Activated CD4-positive, alpha-beta memory T cell treated with anti-CD3 and anti-CD28 coated beads for 36 hours (primary cell): ENCODE measurements at regions not wholly inside any gene's neighbourhood (a gene's known extent, or its start where the extent isn't known, plus 50 kb on each side); places are given as distances from the start of the nearest gene placed in this dataset.

Experiments
- CTCF ChIA-PET: fragments of 350-600 bp; sonication (Branson Sonifier 250); formaldehyde crosslinking; loops from one replicate; lab custom pipeline; 2021; ENCODE audit warnings: antibody characterized with exemption, inconsistent platforms; lab: Charles Lee
- POLR2A ChIA-PET: fragments of 350-600 bp; sonication (Branson Sonifier 250); formaldehyde crosslinking; loops from one replicate; lab custom pipeline; 2021; ENCODE audit warnings: antibody characterized with exemption; lab: Charles Lee
- DNase-seq: peaks from one replicate; pipeline ENCODE4 v3.0.0-alpha.2; 2020
- H3K27ac Mint-ChIP-seq: one replicate; pipeline ENCODE4 v1.8.0; 2021; ENCODE audit warnings: mixed read lengths
- H3K27me3 Mint-ChIP-seq: one replicate; pipeline ENCODE4 v1.8.0; 2021; ENCODE audit warnings: mixed read lengths
- H3K36me3 Mint-ChIP-seq: one replicate; pipeline ENCODE4 v1.8.0; 2021; ENCODE audit warnings: mixed read lengths
- H3K4me1 Mint-ChIP-seq: one replicate; pipeline ENCODE4 v1.8.0; 2021; ENCODE audit warnings: low read depth, mixed read lengths
- H3K4me3 Mint-ChIP-seq: one replicate; pipeline ENCODE4 v1.8.0; 2021; ENCODE audit warnings: mild to moderate bottlenecking, mixed read lengths
- H3K9me3 Mint-ChIP-seq: one replicate; pipeline ENCODE4 v1.8.0; 2021; ENCODE audit warnings: mixed read lengths
- intact Hi-C: fragments of 100-400 bp; cut with micrococcal nuclease; formaldehyde crosslinking; loops from one replicate; pipeline ENCODE4 v1.15.1; 2023

DNA sequence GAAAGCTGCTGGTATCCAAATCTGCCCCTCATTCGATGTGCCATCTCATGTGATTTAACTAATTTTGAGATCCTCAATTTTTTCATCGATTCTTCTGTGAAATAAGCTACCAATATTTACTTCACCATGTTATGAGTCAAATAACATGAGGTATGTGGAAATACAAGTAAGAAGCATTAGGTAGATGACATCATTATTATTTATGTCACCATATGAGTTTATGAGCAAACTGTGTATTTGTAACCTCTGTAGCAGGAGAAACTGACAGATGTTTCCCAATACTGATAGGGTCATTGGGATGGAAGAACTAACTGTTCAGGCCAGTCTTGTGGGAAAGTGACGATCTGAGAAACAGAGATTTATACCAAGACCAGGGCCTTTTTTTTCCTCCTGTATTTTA is 229.4 kb upstream of the GOT2 start:
- H3K27ac Mint-ChIP-seq = no peak overlapping the region
- H3K27me3 Mint-ChIP-seq = no peaks in the 10 kb centered on the region
- peaks cover 4% of the 10 kb centered on the region for H3K9me3 Mint-ChIP-seq
- no peaks in the 10 kb centered on the region for H3K36me3 Mint-ChIP-seq
- POLR2A ChIA-PET = no interaction called here
- intact Hi-C loops = no loop called here
- DNase-seq = no peak
- CTCF ChIA-PET = no interaction called here
- no peaks in the 10 kb centered on the region for H3K4me1 Mint-ChIP-seq
- H3K4me3 Mint-ChIP-seq = no peak overlapping the region

DNA sequence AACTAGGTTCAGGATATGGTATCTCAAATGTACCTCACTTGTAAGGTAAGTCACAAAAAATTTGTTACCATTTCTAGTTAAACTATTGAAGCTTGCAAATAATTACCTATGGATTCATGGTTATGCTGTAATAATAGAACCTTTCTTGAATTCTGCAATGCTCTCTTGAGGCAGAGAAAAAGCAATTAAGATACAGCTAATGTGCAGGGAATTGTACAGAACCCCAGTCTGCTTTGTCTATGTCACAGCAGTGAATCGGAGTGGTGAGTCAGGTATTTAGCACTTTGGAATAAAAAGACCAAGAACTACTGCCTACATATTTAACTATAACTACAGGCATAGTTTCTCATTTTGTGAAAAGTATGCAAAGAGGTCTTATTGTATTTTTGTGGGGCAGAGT is 228.7 kb upstream of the GOT2 start:
- Mint-ChIP-seq H3K4me1 (no peaks in the 10 kb centered on the region), H3K27me3 (no peaks in the 10 kb centered on the region), H3K9me3 (peaks cover 4% of the 10 kb centered on the region), H3K27ac (no peak overlapping the region), H3K36me3 (no peaks in the 10 kb centered on the region), H3K4me3 (no peak overlapping the region)
- DNase-seq = no peak
- ChIA-PET CTCF (interaction anchor here (1.1 kb wide), 1 partner anchor 148 kb away, joined by 3 read pairs; no protein-coding TSS in a partner anchor), POLR2A (no interaction called here)
- intact Hi-C loops = no loop called here

- Mint-ChIP-seq H3K36me3 (no peaks in the 10 kb centered on the region), H3K9me3 (peaks cover 4% of the 10 kb centered on the region), H3K27me3 (no peaks in the 10 kb centered on the region), H3K4me3 (no peak overlapping the region), H3K27ac (no peak overlapping the region), H3K4me1 (no peaks in the 10 kb centered on the region)
- ChIA-PET CTCF (no interaction called here), POLR2A (no interaction called here)
- no peak for DNase-seq
- intact Hi-C loops = no loop called here
Observed at GRCh38 chr16:58960484-58960883, 226.4 kb upstream of the GOT2 start.

DNA sequence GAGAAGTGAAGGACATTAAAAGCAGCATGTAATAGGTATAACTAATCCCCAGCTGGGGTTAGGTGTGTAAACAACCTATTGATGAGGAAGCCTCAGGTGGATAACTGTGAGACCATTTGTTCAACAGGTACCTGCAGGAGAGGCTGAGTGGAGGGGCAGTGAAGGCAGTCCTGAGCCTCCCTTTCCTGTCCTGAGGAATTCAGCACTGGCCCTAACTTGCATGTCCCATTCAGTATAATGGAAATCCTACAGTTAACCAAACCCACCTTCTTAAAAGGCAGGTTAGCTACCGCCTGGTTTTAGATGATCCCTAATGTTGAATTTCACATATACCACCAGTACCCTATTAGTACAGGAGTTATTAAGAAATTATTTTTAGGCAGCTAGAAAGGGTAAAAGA is 225.9 kb upstream of the GOT2 start:
- Mint-ChIP-seq H3K36me3 (no peaks in the 10 kb centered on the region), H3K4me3 (no peak overlapping the region), H3K9me3 (peaks cover 4% of the 10 kb centered on the region), H3K27ac (no peak overlapping the region), H3K4me1 (no peaks in the 10 kb centered on the region), H3K27me3 (no peaks in the 10 kb centered on the region)
- DNase-seq = no peak
- POLR2A ChIA-PET = no interaction called here
- CTCF ChIA-PET = no interaction called here
- intact Hi-C loops = no loop called here

DNA sequence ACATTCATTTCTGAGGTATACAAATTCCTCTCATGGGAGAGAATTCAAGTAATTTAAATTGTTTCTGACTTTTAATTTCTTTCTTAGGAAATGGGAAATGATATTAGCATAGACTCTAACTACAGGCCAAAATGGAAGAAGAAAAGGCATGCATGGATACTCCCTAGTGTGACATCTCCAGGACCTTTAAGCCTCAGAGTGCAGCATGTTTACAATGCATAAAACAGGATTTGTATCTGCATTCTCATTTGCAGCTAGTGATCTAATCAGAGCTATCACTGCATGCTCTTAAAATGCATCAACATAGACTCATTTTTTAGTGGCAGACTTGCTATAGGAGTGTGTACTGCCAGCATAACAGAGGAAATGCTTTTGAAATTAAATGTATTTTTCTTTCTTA is 224.6 kb upstream of the GOT2 start:
- Mint-ChIP-seq H3K36me3 (no peaks in the 10 kb centered on the region), H3K4me3 (no peak overlapping the region), H3K27ac (no peak overlapping the region), H3K4me1 (no peaks in the 10 kb centered on the region), H3K27me3 (no peaks in the 10 kb centered on the region), H3K9me3 (no peaks in the 10 kb centered on the region)
- CTCF ChIA-PET = no interaction called here
- intact Hi-C loops = no loop called here
- POLR2A ChIA-PET = no interaction called here
- no peak for DNase-seq

DNA sequence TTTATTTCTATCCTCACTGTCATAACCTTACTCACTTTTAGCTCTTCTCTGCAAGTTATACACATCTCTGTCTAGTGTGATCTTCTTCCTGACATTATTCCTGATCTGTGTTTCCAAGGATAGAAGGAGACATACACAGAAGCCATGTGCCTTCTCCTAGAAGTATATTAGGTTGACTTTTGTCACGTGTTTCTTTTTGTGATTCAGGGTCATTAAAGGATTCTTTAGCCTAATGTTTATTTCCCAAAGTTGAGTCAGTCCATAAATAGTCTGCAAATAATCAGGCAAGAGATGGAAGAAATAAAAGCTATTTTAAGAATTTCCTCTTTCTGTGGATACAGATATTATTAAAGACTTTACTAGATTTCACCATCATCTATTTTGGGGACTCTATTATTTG is 214.1 kb upstream of the GOT2 start:
- POLR2A ChIA-PET = no interaction called here
- CTCF ChIA-PET = interaction anchor here (0.7 kb wide), 1 partner anchor 13 kb away, joined by 3 read pairs; no protein-coding TSS in a partner anchor

GRCh38 chr16:58940609-58941008 is 206.5 kb upstream of the GOT2 start:
- intact Hi-C loops = no loop called here
- CTCF ChIA-PET = no interaction called here
- no peak overlapping the region for H3K27ac Mint-ChIP-seq

More for the DNA sequence above, 214.1 kb upstream of the GOT2 start:
- intact Hi-C loops = no loop called here
- Mint-ChIP-seq H3K36me3 (no peaks in the 10 kb centered on the region), H3K4me1 (no peaks in the 10 kb centered on the region), H3K4me3 (no peak overlapping the region), H3K27me3 (peaks cover 3% of the 10 kb centered on the region), H3K9me3 (no peaks in the 10 kb centered on the region), H3K27ac (no peak overlapping the region)
- no peak for DNase-seq

DNA sequence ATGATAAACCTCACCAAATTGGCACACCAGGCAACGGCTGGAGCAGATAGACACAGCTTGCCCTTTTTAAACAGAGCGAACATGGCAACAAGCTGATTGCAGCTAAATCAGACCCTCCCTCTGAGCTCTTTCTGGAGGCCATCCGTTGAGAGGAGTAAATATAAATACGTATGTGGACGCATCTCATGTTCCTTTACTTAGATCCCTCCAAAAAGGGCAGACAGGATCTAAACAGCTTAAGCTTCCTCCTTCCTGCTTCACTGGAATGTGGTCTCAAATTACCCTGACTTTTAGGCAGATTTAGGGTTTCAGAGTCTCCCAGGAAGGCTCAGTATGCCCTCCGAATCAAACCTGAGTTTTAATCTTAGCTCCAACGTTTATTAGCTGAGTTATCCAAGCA is 204.7 kb upstream of the GOT2 start:
- Mint-ChIP-seq H3K36me3 (no peaks in the 10 kb centered on the region), H3K4me1 (no peaks in the 10 kb centered on the region), H3K27ac (no peak overlapping the region), H3K27me3 (no peaks in the 10 kb centered on the region), H3K4me3 (no peak overlapping the region), H3K9me3 (peaks cover 5% of the 10 kb centered on the region)
- DNase-seq = no peak
- ChIA-PET POLR2A (no interaction called here), CTCF (no interaction called here)
- intact Hi-C loops = no loop called here

More at GRCh38 chr16:58940609-58941008, 206.5 kb upstream of the GOT2 start:
- H3K27me3 Mint-ChIP-seq = no peaks in the 10 kb centered on the region
- no peaks in the 10 kb centered on the region for H3K4me1 Mint-ChIP-seq
- no peak for DNase-seq
- H3K36me3 Mint-ChIP-seq = no peaks in the 10 kb centered on the region
- POLR2A ChIA-PET = no interaction called here
- H3K4me3 Mint-ChIP-seq = no peak overlapping the region
- H3K9me3 Mint-ChIP-seq = no peaks in the 10 kb centered on the region

- POLR2A ChIA-PET = no interaction called here
- Mint-ChIP-seq H3K27ac (no peak overlapping the region), H3K36me3 (no peaks in the 10 kb centered on the region), H3K9me3 (peaks cover 8% of the 10 kb centered on the region), H3K27me3 (no peaks in the 10 kb centered on the region), H3K4me1 (no peaks in the 10 kb centered on the region), H3K4me3 (no peak overlapping the region)
- CTCF ChIA-PET = no interaction called here
- intact Hi-C loops = no loop called here
- no peak for DNase-seq
Observed at GRCh38 chr16:58937661-58938060, 203.5 kb upstream of the GOT2 start.

DNA sequence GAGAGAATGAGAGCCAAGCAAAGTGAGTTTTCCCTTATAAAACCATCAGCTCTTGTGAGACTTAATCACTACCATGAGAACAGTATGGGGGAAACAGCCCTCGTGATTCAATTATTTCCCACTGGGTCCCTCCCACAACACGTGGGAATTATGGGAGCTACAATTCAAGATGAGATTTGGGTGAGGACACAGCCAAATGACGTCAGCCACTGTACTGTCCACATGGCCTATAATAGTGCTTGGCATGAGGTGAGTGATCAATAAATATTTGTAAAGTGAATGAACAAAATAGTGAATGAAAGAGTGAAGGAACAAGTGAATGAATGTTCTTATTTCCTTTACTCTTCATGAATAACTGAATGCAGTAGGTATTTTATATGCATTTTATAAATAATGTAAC is 199.1 kb upstream of the GOT2 start:
- Mint-ChIP-seq H3K27me3 (no peaks in the 10 kb centered on the region), H3K27ac (no peak overlapping the region), H3K36me3 (no peaks in the 10 kb centered on the region), H3K4me3 (no peak overlapping the region), H3K4me1 (no peaks in the 10 kb centered on the region), H3K9me3 (peaks cover 8% of the 10 kb centered on the region)
- ChIA-PET POLR2A (no interaction called here), CTCF (no interaction called here)
- no peak for DNase-seq
- intact Hi-C loops = no loop called here

GRCh38 chr16:58931436-58931835 is 197.3 kb upstream of the GOT2 start:
- intact Hi-C loops = no loop called here
- no peaks in the 10 kb centered on the region for H3K4me1 Mint-ChIP-seq
- H3K4me3 Mint-ChIP-seq = no peak overlapping the region
- no peaks in the 10 kb centered on the region for H3K27me3 Mint-ChIP-seq
- H3K27ac Mint-ChIP-seq = no peak overlapping the region
- CTCF ChIA-PET = no interaction called here
- peaks cover 8% of the 10 kb centered on the region for H3K9me3 Mint-ChIP-seq
- DNase-seq = no peak
- POLR2A ChIA-PET = no interaction called here
- H3K36me3 Mint-ChIP-seq = no peaks in the 10 kb centered on the region

- no peaks in the 10 kb centered on the region for H3K4me1 Mint-ChIP-seq
- POLR2A ChIA-PET = no interaction called here
Observed at GRCh38 chr16:58923094-58923493, 189.0 kb upstream of the GOT2 start.

DNA sequence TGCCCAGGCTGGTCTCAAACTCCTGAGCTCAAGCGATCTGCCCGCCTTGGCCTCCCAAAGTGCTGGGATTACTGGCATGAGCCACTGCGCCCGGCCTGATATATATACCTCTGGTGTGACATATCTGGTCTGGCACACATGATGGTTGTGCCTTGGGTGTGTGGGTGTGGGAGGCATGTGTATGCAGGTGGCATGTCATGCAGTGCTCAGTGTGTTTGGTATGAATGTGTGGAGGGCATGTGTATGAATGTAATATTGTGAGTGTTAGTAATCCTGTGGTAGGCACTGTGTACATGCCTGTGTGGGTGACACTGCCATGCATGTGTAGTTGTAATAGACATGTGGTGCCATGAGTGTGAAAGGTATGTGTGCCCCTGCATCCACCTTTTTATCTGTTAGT is 179.3 kb upstream of the GOT2 start:
- Mint-ChIP-seq H3K36me3 (no peaks in the 10 kb centered on the region), H3K27ac (no peak overlapping the region), H3K4me3 (no peak overlapping the region), H3K9me3 (peaks cover 8% of the 10 kb centered on the region), H3K4me1 (no peaks in the 10 kb centered on the region), H3K27me3 (no peaks in the 10 kb centered on the region)
- intact Hi-C loops = no loop called here
- ChIA-PET CTCF (no interaction called here), POLR2A (no interaction called here)
- DNase-seq = no peak

More at GRCh38 chr16:58923094-58923493, 189.0 kb upstream of the GOT2 start:
- Mint-ChIP-seq H3K36me3 (no peaks in the 10 kb centered on the region), H3K27me3 (no peaks in the 10 kb centered on the region), H3K4me3 (no peak overlapping the region), H3K27ac (no peak overlapping the region), H3K9me3 (no peaks in the 10 kb centered on the region)
- intact Hi-C loops = no loop called here
- DNase-seq = no peak
- CTCF ChIA-PET = no interaction called here
